H9 (cell line): ENCODE measurements at regions not wholly inside any gene's neighbourhood (a gene's known extent, or its start where the extent isn't known, plus 50 kb on each side); places are given as distances from the start of the nearest gene placed in this dataset.

Experiments
- DNase-seq: peaks from one replicate; pipeline ENCODE4 v3.0.0-alpha.2; 2017
- H2AFZ ChIP-seq: one replicate; pipeline ENCODE4 v1.6.1; 2013; ENCODE audit warnings: mild to moderate bottlenecking, low read length, control low read depth, moderate library complexity
- H2AK5ac ChIP-seq: 2 replicates; pipeline ENCODE4 v1.6.1; 2013; ENCODE audit warnings: low read length, control low read depth, mixed read lengths; ENCODE audit not compliant: insufficient read length
- H2BK120ac ChIP-seq: one replicate; pipeline ENCODE4 v1.6.1; 2013; ENCODE audit warnings: low read depth, mild to moderate bottlenecking, low read length, control low read depth, inconsistent platforms; ENCODE audit not compliant: poor library complexity, severe bottlenecking
- H2BK12ac ChIP-seq: 2 replicates; pipeline ENCODE4 v1.6.1; 2013; ENCODE audit warnings: low read length, control low read depth, mixed read lengths, low read depth; ENCODE audit not compliant: insufficient read length
- H2BK15ac ChIP-seq: 2 replicates; pipeline ENCODE4 v1.6.1; 2013; ENCODE audit warnings: low read depth, low read length, control low read depth
- H2BK20ac ChIP-seq: one replicate; pipeline ENCODE4 v1.6.1; 2013; ENCODE audit warnings: low read depth, mild to moderate bottlenecking, low read length, control low read depth, inconsistent platforms; ENCODE audit not compliant: poor library complexity, severe bottlenecking
- H2BK5ac ChIP-seq: 2 replicates; pipeline ENCODE4 v1.6.1; 2013; ENCODE audit warnings: low read length, control low read depth, mixed read lengths; ENCODE audit not compliant: insufficient read length
- H3K14ac ChIP-seq: 2 replicates; pipeline ENCODE4 v1.6.1; 2013; ENCODE audit warnings: low read length, control low read depth; ENCODE audit not compliant: insufficient read depth
- H3K18ac ChIP-seq: 2 replicates; pipeline ENCODE4 v1.6.1; 2013; ENCODE audit warnings: low read depth, mild to moderate bottlenecking, mixed read lengths, low read length, control low read depth; ENCODE audit not compliant: insufficient read length
- H3K23ac ChIP-seq: 2 replicates; pipeline ENCODE4 v1.6.1; 2013; ENCODE audit warnings: low read length, control low read depth, mixed read lengths, low read depth; ENCODE audit not compliant: insufficient read length
- H3K23me2 ChIP-seq: 2 replicates; pipeline ENCODE4 v1.6.1; 2013; ENCODE audit warnings: low read depth, mild to moderate bottlenecking, mixed read lengths, low read length, control low read depth; ENCODE audit not compliant: insufficient read length, poor library complexity, severe bottlenecking
- H3K27ac ChIP-seq: 2 replicates; pipeline ENCODE4 v1.5.1; 2013; ENCODE audit warnings: low read length, control low read depth, mixed read lengths, low read depth; ENCODE audit not compliant: insufficient read length
- H3K27me3 ChIP-seq: 2 replicates; pipeline ENCODE4 v1.6.1; 2013; ENCODE audit warnings: low read length, control low read depth, inconsistent platforms; ENCODE audit not compliant: insufficient read depth
- H3K4ac ChIP-seq: 2 replicates; pipeline ENCODE4 v1.6.1; 2013; ENCODE audit warnings: low read depth, mild to moderate bottlenecking, control low read depth, inconsistent platforms, low read length, moderate library complexity
- H3K4me1 ChIP-seq: 2 replicates; pipeline ENCODE4 v1.6.1; 2013; ENCODE audit warnings: low read length, control low read depth, inconsistent platforms; ENCODE audit not compliant: insufficient read depth
- H3K4me2 ChIP-seq: 2 replicates; pipeline ENCODE4 v1.6.1; 2013; ENCODE audit warnings: low read length, control low read depth, mixed read lengths; ENCODE audit not compliant: insufficient read length, insufficient read depth
- H3K56ac ChIP-seq: 2 replicates; pipeline ENCODE4 v1.6.1; 2013; ENCODE audit warnings: low read depth, mild to moderate bottlenecking, mixed read lengths, low read length, control low read depth; ENCODE audit not compliant: insufficient read length
- H3K79me1 ChIP-seq: 2 replicates; pipeline ENCODE4 v1.6.1; 2013; ENCODE audit warnings: low read depth, mild to moderate bottlenecking, moderate library complexity, low read length, control low read depth, inconsistent platforms; ENCODE audit not compliant: insufficient read depth, poor library complexity, severe bottlenecking
- H3K79me2 ChIP-seq: 2 replicates; pipeline ENCODE4 v1.6.1; 2013; ENCODE audit warnings: low read length, control low read depth, inconsistent platforms; ENCODE audit not compliant: insufficient read depth
- H3K9ac ChIP-seq: 2 replicates; pipeline ENCODE4 v1.6.1; 2013; ENCODE audit warnings: low read length, control low read depth, mixed read lengths; ENCODE audit not compliant: insufficient read length; ENCODE audit errors: extremely low read depth
- H3K9me3 ChIP-seq: one replicate; pipeline ENCODE4 v1.6.1; 2013; ENCODE audit warnings: low read depth, low read length, inconsistent platforms; ENCODE audit not compliant: control insufficient read depth
- H3T11ph ChIP-seq: one replicate; pipeline ENCODE4 v1.6.1; 2013; ENCODE audit warnings: mild to moderate bottlenecking, low read length, control low read depth, inconsistent platforms
- H4K20me1 ChIP-seq: one replicate; pipeline ENCODE4 v1.6.1; 2013; ENCODE audit not compliant: control insufficient read depth, insufficient read length, insufficient read depth
- H4K5ac ChIP-seq: 2 replicates; pipeline ENCODE4 v1.6.1; 2013; ENCODE audit warnings: low read depth, mild to moderate bottlenecking, mixed read lengths, low read length, control low read depth; ENCODE audit not compliant: insufficient read length
- H4K8ac ChIP-seq: replicated peaks from 2 replicates; pipeline ENCODE4 v1.6.1; 2013; ENCODE audit warnings: low read length, control low read depth, mixed read lengths, low read depth; ENCODE audit not compliant: insufficient read length
- H4K91ac ChIP-seq: 2 replicates; pipeline ENCODE4 v1.6.1; 2013; ENCODE audit warnings: low read depth, mild to moderate bottlenecking, moderate library complexity, mixed read lengths, low read length, control low read depth; ENCODE audit not compliant: insufficient read length
- H3K27ac Mint-ChIP-seq, 3 experiments: 2 replicates in 2 of 3; 3 replicates in 1 of 3; pipeline ENCODE4 v1.8.0; 2020 to 2021; ENCODE audit warnings: mixed read lengths in 3 of 3, mild to moderate bottlenecking in 1 of 3, moderate library complexity in 1 of 3
- H3K27me3 Mint-ChIP-seq: 2 replicates; pipeline ENCODE4 v1.8.0; 2021; ENCODE audit warnings: low read depth, mild to moderate bottlenecking, moderate library complexity, mixed read lengths
- H3K36me3 Mint-ChIP-seq, 3 experiments: 2 replicates in 2 of 3; 3 replicates in 1 of 3; pipeline ENCODE4 v1.8.0; 2020 to 2021; ENCODE audit warnings: low read depth in 3 of 3, mixed read lengths in 3 of 3; ENCODE audit not compliant: insufficient read depth in 1 of 3
- H3K4me1 Mint-ChIP-seq, 2 experiments: 2 replicates each; pipeline ENCODE4 v1.8.0; 2020; ENCODE audit warnings: mixed read lengths in 2 of 2
- H3K4me3 Mint-ChIP-seq, 2 experiments: 2 replicates in 1 of 2; 3 replicates in 1 of 2; pipeline ENCODE4 v1.8.0; 2020 to 2021; ENCODE audit warnings: mild to moderate bottlenecking in 2 of 2, mixed read lengths in 2 of 2, moderate library complexity in 1 of 2
- H3K9me3 Mint-ChIP-seq, 2 experiments: 2 replicates in 1 of 2; 3 replicates in 1 of 2; pipeline ENCODE4 v1.8.0; 2020; ENCODE audit warnings: mild to moderate bottlenecking in 2 of 2, mixed read lengths in 2 of 2, moderate library complexity in 1 of 2
- CTCF ChIP-seq: fragments of 200-600 bp; sonication (generic); conservative IDR thresholded peaks from 3 replicates; pipeline ENCODE4 v1.8.0; 2021; ENCODE audit warnings: antibody characterized with exemption, mild to moderate bottlenecking
- WGBS: extraction: QIAGEN DNeasy Blood & Tissue Kit; methylation state at CpG from one replicate; pipeline ENCODE4 v1.1.7; 2013; ENCODE audit warnings: missing lambda C conversion rate, low lambda C conversion rate, mixed read lengths; ENCODE audit not compliant: insufficient read length; ENCODE audit errors: extremely low coverage; 5-methylcytosine and 5-hydroxymethylcytosine counted together

GRCh38 chr3:137071104-137071503 is 113.3 kb downstream of the IL20RB start:
- Mint-ChIP-seq H3K36me3 (no peaks in the 10 kb centered on the region), H3K9me3 (no peaks in the 10 kb centered on the region), H3K4me3 (no peak overlapping the region), H3K27ac (no peak overlapping the region), H3K4me1 (peaks cover 14 to 16% of the 10 kb centered on the region in 2 experiments), H3K27me3 (peaks cover 9% of the 10 kb centered on the region)
- Histone ChIP-seq H2BK12ac (no peak overlapping the region), H3T11ph (no peak overlapping the region), H3K14ac (no peak overlapping the region), H3K79me2 (no peaks in the 10 kb centered on the region), H4K20me1 (no peaks in the 10 kb centered on the region), H4K5ac (no peak overlapping the region), H3K23ac (no peak overlapping the region), H2BK120ac (no peak overlapping the region), H2BK15ac (no peak overlapping the region), H3K4ac (no peak overlapping the region), H3K18ac (no peak overlapping the region), H2AK5ac (no peak overlapping the region), H3K4me1 (peaks cover 3% of the 10 kb centered on the region; the same call in 1 of the 2 replicates), H3K79me1 (no peaks in the 10 kb centered on the region), H2AFZ (no peak overlapping the region), H3K9ac (no peak overlapping the region), H2BK20ac (no peak overlapping the region), H3K4me2 (no peak overlapping the region), H3K9me3 (no peaks in the 10 kb centered on the region), H3K27ac (no peak overlapping the region), H3K23me2 (no peaks in the 10 kb centered on the region), H2BK5ac (no peak overlapping the region), H3K27me3 (peaks cover under 1% of the 10 kb centered on the region; the same call in 1 of the 2 replicates), H3K56ac (no peak overlapping the region), H4K91ac (no peak overlapping the region), H4K8ac (no peak overlapping the region)
- no peak for TF ChIP-seq CTCF
- no CpG with 5 or more reads among the region's 1 CpG for WGBS
- no peak for DNase-seq
